ENCODE measurements at regions not wholly inside any gene's neighbourhood (a gene's known extent, or its start where the extent isn't known, plus 50 kb on each side); places are given as distances from the start of the nearest gene placed in this dataset.

- Histone ChIP-seq H3K27ac (ENCODE audit: low read depth in 1 of 3, low read length in 2 of 3) (peak overlapping the region in 1 of 3 donors; percentile 40), H3K4me1 (ENCODE audit: control insufficient read depth in 3 of 3, insufficient read depth in 2 of 3, low read depth in 1 of 3, low read length in 2 of 3) (no peaks in the 10 kb centered on the region), H3K36me3 (ENCODE audit: control insufficient read depth in 3 of 3, insufficient read depth in 2 of 3, low read depth in 1 of 3, low read length in 3 of 3) (no peaks in the 10 kb centered on the region), H3K4me3 (ENCODE audit: low read depth in 1 of 3, low read length in 3 of 3) (no peak overlapping the region), H3K9me3 (ENCODE audit: control insufficient read depth in 2 of 2, insufficient read depth in 1 of 2, low read depth in 1 of 2, low read length in 1 of 2) (no peaks in the 10 kb centered on the region), H3K27me3 (ENCODE audit: control insufficient read depth in 3 of 3, insufficient read depth in 3 of 3, low read length in 3 of 3) (no peaks in the 10 kb centered on the region)
- FAIRE-seq (no peak), DNase-seq (peak; percentile 27 to 71)
- 23 to 77% (median 50%) methylated on average over 28 to 30 of the region's 30 CpGs for WGBS, 3 donors
Observed at GRCh38 chr6:170178561-170179477, 112.1 kb downstream of the DLL1 start.

GRCh38 chr6:170177772-170178560 is 112.9 kb downstream of the DLL1 start:
- Histone ChIP-seq H3K27me3 (ENCODE audit: control insufficient read depth in 3 of 3, insufficient read depth in 3 of 3, low read length in 3 of 3) (no peaks in the 10 kb centered on the region), H3K9me3 (ENCODE audit: control insufficient read depth in 2 of 2, insufficient read depth in 1 of 2, low read depth in 1 of 2, low read length in 1 of 2) (no peaks in the 10 kb centered on the region), H3K27ac (ENCODE audit: low read depth in 1 of 3, low read length in 2 of 3) (peak overlapping the region in 1 of 3 donors; percentile 40), H3K4me1 (ENCODE audit: control insufficient read depth in 3 of 3, insufficient read depth in 2 of 3, low read depth in 1 of 3, low read length in 2 of 3) (no peaks in the 10 kb centered on the region), H3K36me3 (ENCODE audit: control insufficient read depth in 3 of 3, insufficient read depth in 2 of 3, low read depth in 1 of 3, low read length in 3 of 3) (no peaks in the 10 kb centered on the region), H3K4me3 (ENCODE audit: low read depth in 1 of 3, low read length in 3 of 3) (no peak overlapping the region)
- DNase-seq = no peak
- FAIRE-seq = no peak
- WGBS, 3 donors = 84 to 90% (median 84%) methylated on average over 26 of the region's 26 CpGs

DNA sequence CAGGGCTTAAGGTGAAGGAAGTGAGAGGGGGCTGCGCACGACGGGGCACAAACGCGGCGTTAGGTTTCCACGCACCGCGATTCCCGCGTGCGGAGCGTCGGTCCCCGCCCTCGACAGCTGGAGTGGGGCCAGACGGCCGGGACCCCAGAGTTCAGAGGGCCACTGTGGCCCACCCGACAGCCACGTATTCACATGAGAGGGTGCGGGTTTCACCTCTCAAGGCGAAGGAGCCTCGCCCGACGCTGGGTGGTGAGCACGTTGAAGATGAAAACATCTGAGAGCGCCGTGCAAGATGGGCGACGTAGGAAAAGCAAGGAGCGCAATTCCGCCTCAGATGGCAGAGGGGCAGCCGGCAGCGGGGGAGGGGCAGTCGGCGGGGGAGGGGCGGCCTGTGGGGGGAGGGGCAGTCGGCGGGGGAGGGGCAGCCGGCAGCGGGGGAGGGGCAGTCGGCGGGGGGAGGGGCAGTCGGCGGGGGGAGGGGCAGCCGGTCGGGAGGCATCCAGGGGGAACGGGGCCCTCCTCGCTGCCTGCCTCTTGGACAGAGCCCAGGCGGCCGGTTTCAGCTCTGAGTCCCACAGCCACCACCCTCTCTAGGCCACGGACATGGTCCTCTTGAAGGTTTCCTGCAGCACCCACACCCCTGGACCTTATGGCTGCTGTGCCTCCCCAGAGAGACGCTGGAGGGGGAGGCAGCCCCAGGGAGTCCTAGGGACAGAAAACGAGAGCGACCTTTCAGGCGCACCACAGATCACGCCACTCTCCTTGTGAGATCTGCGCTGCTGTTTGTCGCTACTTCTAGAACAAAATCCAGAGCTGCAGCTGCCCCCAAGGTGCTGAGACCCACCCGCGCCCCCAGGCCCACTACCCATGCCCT is 113.7 kb downstream of the DLL1 start:
- H3K27ac ChIP-seq (ENCODE audit: low read depth in 1 of 3, low read length in 2 of 3) = peak overlapping the region in 1 of 3 donors; percentile 64
- WGBS, 3 donors = 78 to 84% (median 81%) methylated on average over 46 to 60 of the region's 61 CpGs
- no peak overlapping the region for H3K4me3 ChIP-seq (ENCODE audit: low read depth in 1 of 3, low read length in 3 of 3)
- peaks cover 0 to 3% (median 0%) of the 10 kb centered on the region in 3 donors for H3K27me3 ChIP-seq (ENCODE audit: control insufficient read depth in 3 of 3, insufficient read depth in 3 of 3, low read length in 3 of 3)
- H3K36me3 ChIP-seq (ENCODE audit: control insufficient read depth in 3 of 3, insufficient read depth in 2 of 3, low read depth in 1 of 3, low read length in 3 of 3) = no peaks in the 10 kb centered on the region
- FAIRE-seq (no peak), DNase-seq (no peak)
- no peaks in the 10 kb centered on the region for H3K9me3 ChIP-seq (ENCODE audit: control insufficient read depth in 2 of 2, insufficient read depth in 1 of 2, low read depth in 1 of 2, low read length in 1 of 2)
- no peaks in the 10 kb centered on the region for H3K4me1 ChIP-seq (ENCODE audit: control insufficient read depth in 3 of 3, insufficient read depth in 2 of 3, low read depth in 1 of 3, low read length in 2 of 3)

GRCh38 chr6:170176136-170176897 is 114.6 kb downstream of the DLL1 start:
- H3K36me3 ChIP-seq (ENCODE audit: control insufficient read depth in 3 of 3, insufficient read depth in 2 of 3, low read depth in 1 of 3, low read length in 3 of 3) = no peaks in the 10 kb centered on the region
- no peak overlapping the region for H3K4me3 ChIP-seq (ENCODE audit: low read depth in 1 of 3, low read length in 3 of 3)
- peak overlapping the region in 1 of 3 donors; percentile 64 for H3K27ac ChIP-seq (ENCODE audit: low read depth in 1 of 3, low read length in 2 of 3)
- H3K4me1 ChIP-seq (ENCODE audit: control insufficient read depth in 3 of 3, insufficient read depth in 2 of 3, low read depth in 1 of 3, low read length in 2 of 3) = no peaks in the 10 kb centered on the region
- peaks cover 0 to 1% of the 10 kb centered on the region in 2 donors for H3K9me3 ChIP-seq (ENCODE audit: control insufficient read depth in 2 of 2, insufficient read depth in 1 of 2, low read depth in 1 of 2, low read length in 1 of 2)
- FAIRE-seq = no peak
- DNase-seq = no peak
- peaks cover 0 to 3% (median 0%) of the 10 kb centered on the region in 3 donors for H3K27me3 ChIP-seq (ENCODE audit: control insufficient read depth in 3 of 3, insufficient read depth in 3 of 3, low read length in 3 of 3)
- WGBS, 3 donors = 75 to 82% (median 80%) methylated on average over 42 to 51 of the region's 51 CpGs

DNA sequence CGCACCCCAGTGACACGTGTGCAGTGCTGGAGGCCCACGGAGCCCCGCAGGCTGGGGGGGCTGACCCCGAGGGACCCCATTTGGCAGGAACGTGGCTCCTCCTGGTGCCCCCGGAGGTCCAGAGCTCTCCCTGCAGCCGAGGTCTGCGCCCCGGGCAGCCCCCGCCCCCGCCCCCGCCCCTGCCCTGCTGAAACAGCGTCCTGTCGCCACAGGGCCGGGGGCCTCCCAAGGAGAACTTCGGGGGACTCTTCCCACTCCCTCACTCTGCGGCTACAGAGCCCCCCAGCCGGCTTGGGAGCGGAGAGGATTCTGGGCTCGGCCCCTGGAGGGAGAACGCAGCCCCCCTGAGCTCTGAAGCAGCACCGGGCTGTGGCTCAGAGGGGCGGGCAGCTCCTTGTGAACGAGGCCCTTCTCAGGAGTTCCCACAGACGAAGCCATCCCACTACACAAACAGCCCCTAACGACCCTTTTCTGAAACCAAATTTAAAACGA is 115.2 kb downstream of the DLL1 start:
- FAIRE-seq = no peak
- Histone ChIP-seq H3K4me3 (ENCODE audit: low read depth in 1 of 3, low read length in 3 of 3) (no peak overlapping the region), H3K9me3 (ENCODE audit: control insufficient read depth in 2 of 2, insufficient read depth in 1 of 2, low read depth in 1 of 2, low read length in 1 of 2) (peaks cover 0 to 7% of the 10 kb centered on the region in 2 donors), H3K4me1 (ENCODE audit: control insufficient read depth in 3 of 3, insufficient read depth in 2 of 3, low read depth in 1 of 3, low read length in 2 of 3) (no peaks in the 10 kb centered on the region), H3K27ac (ENCODE audit: low read depth in 1 of 3, low read length in 2 of 3) (no peak overlapping the region), H3K27me3 (ENCODE audit: control insufficient read depth in 3 of 3, insufficient read depth in 3 of 3, low read length in 3 of 3) (peaks cover 0 to 3% (median 0%) of the 10 kb centered on the region in 3 donors), H3K36me3 (ENCODE audit: control insufficient read depth in 3 of 3, insufficient read depth in 2 of 3, low read depth in 1 of 3, low read length in 3 of 3) (no peaks in the 10 kb centered on the region)
- DNase-seq = no peak
- 84 to 91% (median 89%) methylated on average over 25 to 28 of the region's 28 CpGs for WGBS, 3 donors

DNA sequence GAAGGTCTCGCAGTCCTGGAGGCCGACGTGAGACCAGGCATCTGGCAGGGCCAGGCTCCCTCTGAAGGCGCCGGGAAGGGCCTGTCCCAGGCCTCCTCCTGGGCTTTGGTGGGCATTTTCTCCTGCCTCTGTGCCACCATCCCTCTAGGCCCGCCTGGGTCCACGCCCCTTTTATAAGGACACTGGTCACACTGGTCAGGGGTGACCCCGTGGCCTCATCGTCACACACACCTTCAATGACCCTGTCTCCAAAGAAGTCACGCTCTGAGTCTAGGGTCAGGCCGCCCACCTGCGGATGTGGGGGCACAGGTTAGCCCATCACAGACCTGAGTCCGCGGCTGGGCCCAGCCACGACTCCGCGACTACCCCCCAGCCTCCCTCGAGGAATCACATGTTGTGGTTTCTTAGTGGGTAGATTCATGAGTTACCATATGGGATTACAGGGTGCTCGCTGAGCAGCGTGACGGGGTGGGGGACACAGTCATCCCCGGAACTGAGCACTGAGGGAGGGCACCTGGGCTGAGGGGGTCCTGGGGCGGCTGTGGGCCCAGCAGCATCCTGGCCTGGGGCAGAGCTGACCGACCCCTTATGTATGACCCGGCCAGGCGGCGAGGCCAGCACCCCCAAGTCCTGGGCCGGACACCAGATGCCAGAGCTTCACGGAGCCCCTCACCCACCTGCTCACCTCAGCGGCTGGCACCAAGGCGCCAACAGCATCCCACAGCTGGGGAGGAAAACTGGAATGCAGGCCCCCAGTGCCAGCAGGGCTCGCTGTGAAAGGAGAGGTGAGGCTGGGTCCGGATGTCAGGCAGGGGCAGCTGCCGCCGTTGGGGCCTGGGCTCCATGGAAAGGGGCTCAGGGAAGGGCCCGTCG is 115.9 kb downstream of the DLL1 start:
- DNase-seq = no peak
- H3K9me3 ChIP-seq (ENCODE audit: control insufficient read depth in 2 of 2, insufficient read depth in 1 of 2, low read depth in 1 of 2, low read length in 1 of 2) = peaks cover 0 to 14% of the 10 kb centered on the region in 2 donors
- H3K4me1 ChIP-seq (ENCODE audit: control insufficient read depth in 3 of 3, insufficient read depth in 2 of 3, low read depth in 1 of 3, low read length in 2 of 3) = no peaks in the 10 kb centered on the region
- H3K27ac ChIP-seq (ENCODE audit: low read depth in 1 of 3, low read length in 2 of 3) = no peak overlapping the region
- FAIRE-seq = no peak
- 88 to 95% (median 91%) methylated on average over 35 to 37 of the region's 37 CpGs for WGBS, 3 donors
- H3K36me3 ChIP-seq (ENCODE audit: control insufficient read depth in 3 of 3, insufficient read depth in 2 of 3, low read depth in 1 of 3, low read length in 3 of 3) = no peaks in the 10 kb centered on the region
- peaks cover 0 to 3% (median 0%) of the 10 kb centered on the region in 3 donors for H3K27me3 ChIP-seq (ENCODE audit: control insufficient read depth in 3 of 3, insufficient read depth in 3 of 3, low read length in 3 of 3)
- no peak overlapping the region for H3K4me3 ChIP-seq (ENCODE audit: low read depth in 1 of 3, low read length in 3 of 3)

Data from small intestine (tissue), 7 donors.